CD4-positive, alpha-beta T cell (primary cell): ENCODE measurements at regions not wholly inside any gene's neighbourhood (a gene's known extent, or its start where the extent isn't known, plus 50 kb on each side); places are given as distances from the start of the nearest gene placed in this dataset.

Experiments
- ATAC-seq: fragments of 200-7000 bp; cut with Tn5 transposase; one replicate; pipeline ENCODE4 v1.10.0; 2022; ENCODE audit warnings: mild to moderate bottlenecking; ENCODE audit not compliant: poor library complexity
- CTCF ChIA-PET: fragments of 350-600 bp; sonication (Branson Sonifier 250); formaldehyde crosslinking; loops from one replicate; lab custom pipeline; 2021; ENCODE audit warnings: antibody characterized with exemption, inconsistent platforms; lab: Charles Lee
- POLR2A ChIA-PET: fragments of 350-600 bp; sonication (Branson Sonifier 250); formaldehyde crosslinking; loops from one replicate; lab custom pipeline; 2021; ENCODE audit warnings: antibody characterized with exemption, inconsistent platforms; lab: Charles Lee
- DNase-seq, 14 experiments: peaks; one replicate each; pipeline ENCODE4 v3.0.0-alpha.2; 2013 to 2020; ENCODE audit warnings: mixed read lengths in 2 of 14
- H3K27ac ChIP-seq, 2 donors: one replicate each; pipeline versions ENCODE4 v1.5.1 to v1.7.0; 2013; ENCODE audit warnings: low read length in 2 of 2, low read depth in 1 of 2, mild to moderate bottlenecking in 1 of 2
- H3K27me3 ChIP-seq, 2 experiments: 1 replicate in 1 of 2; 2 replicates in 1 of 2; pipeline versions ENCODE4 v1.6.1 to v1.7.0; 2013; ENCODE audit warnings: low read length in 2 of 2, control low read depth in 1 of 2, mild to moderate bottlenecking in 1 of 2, moderate library complexity in 1 of 2; ENCODE audit not compliant: insufficient read depth in 2 of 2, control insufficient read depth in 1 of 2
- H3K36me3 ChIP-seq: one replicate; pipeline ENCODE4 v1.6.1; 2013; ENCODE audit warnings: low read length, control low read depth; ENCODE audit not compliant: insufficient read depth
- H3K4me1 ChIP-seq: one replicate; pipeline ENCODE4 v1.6.1; 2013; ENCODE audit warnings: low read length, control low read depth; ENCODE audit not compliant: insufficient read depth
- H3K4me3 ChIP-seq: one replicate; pipeline ENCODE4 v1.5.1; 2013; ENCODE audit warnings: mild to moderate bottlenecking, low read length, moderate library complexity
- H3K9me3 ChIP-seq, 2 experiments: 1 replicate in 1 of 2; 2 replicates in 1 of 2; pipeline versions ENCODE4 v1.6.1 to v1.7.0; 2013; ENCODE audit warnings: low read length in 2 of 2, mild to moderate bottlenecking in 2 of 2, control low read depth in 1 of 2, moderate library complexity in 1 of 2; ENCODE audit not compliant: control insufficient read depth in 1 of 2, insufficient read depth in 1 of 2
- H3K27ac Mint-ChIP-seq: one replicate; pipeline ENCODE4 v1.8.0; 2020; ENCODE audit warnings: mixed read lengths
- H3K27me3 Mint-ChIP-seq: one replicate; pipeline ENCODE4 v1.8.0; 2021; ENCODE audit warnings: mixed read lengths
- H3K36me3 Mint-ChIP-seq: one replicate; pipeline ENCODE4 v1.8.0; 2021; ENCODE audit warnings: low read depth, mixed read lengths
- H3K4me1 Mint-ChIP-seq: one replicate; pipeline ENCODE4 v1.8.0; 2021; ENCODE audit warnings: low read depth, mixed read lengths
- H3K4me3 Mint-ChIP-seq: one replicate; pipeline ENCODE4 v1.8.0; 2020; ENCODE audit warnings: mild to moderate bottlenecking, mixed read lengths
- H3K9me3 Mint-ChIP-seq: one replicate; pipeline ENCODE4 v1.8.0; 2020; ENCODE audit warnings: mixed read lengths
- CTCF ChIP-seq: fragments of 200-600 bp; IDR thresholded peaks from one replicate; pipeline ENCODE4 v1.8.0; 2022; ENCODE audit warnings: antibody characterized with exemption, mild to moderate bottlenecking
- intact Hi-C, 2 experiments: fragments of 100-400 bp; cut with DNase I in 1 of 2; cut with micrococcal nuclease in 1 of 2; formaldehyde crosslinking; loops; one replicate each; pipeline versions ENCODE4 v1.15.1 to v1.9.0; 2023 to 2025; cut with DNase I, micrococcal nuclease

- H3K9me3 ChIP-seq = peaks cover 0 to 7% of the 10 kb centered on the region in 2 experiments
- no peaks in the 10 kb centered on the region for H3K9me3 Mint-ChIP-seq
- no peaks in the 10 kb centered on the region for H3K36me3 ChIP-seq
- ChIA-PET POLR2A (no interaction called here), CTCF (no interaction called here)
- H3K4me3 ChIP-seq = no peak overlapping the region
- H3K36me3 Mint-ChIP-seq = no peaks in the 10 kb centered on the region
- no peak for TF ChIP-seq CTCF
- no peaks in the 10 kb centered on the region for H3K4me1 ChIP-seq
- H3K4me1 Mint-ChIP-seq = no peaks in the 10 kb centered on the region
- H3K27ac ChIP-seq = no peak overlapping the region
- H3K27ac Mint-ChIP-seq = no peak overlapping the region
- no peak overlapping the region for H3K4me3 Mint-ChIP-seq
- peaks cover 10% of the 10 kb centered on the region for H3K27me3 Mint-ChIP-seq
- peaks cover 0 to 2% of the 10 kb centered on the region in 2 experiments for H3K27me3 ChIP-seq
- no peak for DNase-seq
- ATAC-seq = no peak
- intact Hi-C loops = no loop called here
These were observed 117.3 kb upstream of the TBX20 start for GRCh38 chr7:35371221-35371620.

- Mint-ChIP-seq H3K36me3 (no peaks in the 10 kb centered on the region), H3K27me3 (peaks cover 5% of the 10 kb centered on the region), H3K4me1 (no peaks in the 10 kb centered on the region), H3K9me3 (no peaks in the 10 kb centered on the region), H3K4me3 (no peak overlapping the region), H3K27ac (no peak overlapping the region)
- H3K4me1 ChIP-seq = no peaks in the 10 kb centered on the region
- no peak for ATAC-seq
- no peak overlapping the region for H3K27ac ChIP-seq
- intact Hi-C loops = no loop called here
- DNase-seq = no peak
- no peak for TF ChIP-seq CTCF
- ChIA-PET POLR2A (no interaction called here), CTCF (no interaction called here)
- peaks cover 0 to 2% of the 10 kb centered on the region in 2 experiments for H3K27me3 ChIP-seq
- no peaks in the 10 kb centered on the region for H3K36me3 ChIP-seq
- H3K4me3 ChIP-seq = no peak overlapping the region
- peaks cover 0 to 7% of the 10 kb centered on the region in 2 experiments for H3K9me3 ChIP-seq
These were observed 116.8 kb upstream of the TBX20 start for GRCh38 chr7:35370687-35371086.

GRCh38 chr7:35366167-35367155, 112.6 kb upstream of the TBX20 start:
- no peak for ATAC-seq
- ChIA-PET CTCF (no interaction called here), POLR2A (no interaction called here)
- Histone ChIP-seq H3K36me3 (no peaks in the 10 kb centered on the region), H3K4me1 (no peaks in the 10 kb centered on the region), H3K9me3 (no peaks in the 10 kb centered on the region), H3K27ac (no peak overlapping the region), H3K4me3 (no peak overlapping the region), H3K27me3 (peaks cover 0 to 2% of the 10 kb centered on the region in 2 experiments)
- H3K4me3 Mint-ChIP-seq = no peak overlapping the region
- H3K27me3 Mint-ChIP-seq = peaks cover 16% of the 10 kb centered on the region
- intact Hi-C loops = no loop called here
- H3K4me1 Mint-ChIP-seq = no peaks in the 10 kb centered on the region
- TF ChIP-seq CTCF = no peak
- H3K27ac Mint-ChIP-seq = no peak overlapping the region
- DNase-seq = no peak
- no peaks in the 10 kb centered on the region for H3K9me3 Mint-ChIP-seq
- no peaks in the 10 kb centered on the region for H3K36me3 Mint-ChIP-seq
